GM12874 (cell line): ENCODE measurements at regions not wholly inside any gene's neighbourhood (a gene's known extent, or its start where the extent isn't known, plus 50 kb on each side); places are given as distances from the start of the nearest gene placed in this dataset.

Experiments
- CTCF ChIP-seq: IDR thresholded peaks from 2 replicates; pipeline ENCODE4 v1.5.1; 2011; ENCODE audit warnings: low read depth, mild to moderate bottlenecking, control low read depth, low read length, moderate library complexity; ENCODE audit not compliant: insufficient read depth

- no peak for TF ChIP-seq CTCF
Measured at GRCh38 chr7:81349044-81349443, 420.8 kb downstream of the HGF start.

DNA sequence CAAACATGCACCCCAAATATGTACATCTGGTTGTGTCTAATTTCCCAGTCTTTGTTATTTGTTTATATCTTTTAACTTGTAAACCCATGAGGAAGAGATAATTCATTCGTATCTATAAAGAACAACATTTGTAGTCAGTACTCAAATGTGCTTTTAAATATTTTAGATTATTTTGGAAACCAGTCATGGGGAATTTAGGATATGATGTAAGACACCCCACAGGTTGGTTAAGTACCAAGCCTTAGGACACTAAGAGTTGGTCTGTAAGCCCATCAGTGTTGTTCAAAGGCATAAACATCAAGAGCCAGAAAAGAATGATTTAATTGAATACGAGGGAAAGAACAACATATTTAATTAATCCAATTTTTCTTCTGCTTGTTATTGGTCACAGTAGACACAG lies 421.1 kb upstream of the SEMA3C start:
- TF ChIP-seq CTCF: no peak

GRCh38 chr7:81333536-81333935 lies 414.7 kb upstream of the SEMA3C start:
- TF ChIP-seq CTCF: no peak

DNA sequence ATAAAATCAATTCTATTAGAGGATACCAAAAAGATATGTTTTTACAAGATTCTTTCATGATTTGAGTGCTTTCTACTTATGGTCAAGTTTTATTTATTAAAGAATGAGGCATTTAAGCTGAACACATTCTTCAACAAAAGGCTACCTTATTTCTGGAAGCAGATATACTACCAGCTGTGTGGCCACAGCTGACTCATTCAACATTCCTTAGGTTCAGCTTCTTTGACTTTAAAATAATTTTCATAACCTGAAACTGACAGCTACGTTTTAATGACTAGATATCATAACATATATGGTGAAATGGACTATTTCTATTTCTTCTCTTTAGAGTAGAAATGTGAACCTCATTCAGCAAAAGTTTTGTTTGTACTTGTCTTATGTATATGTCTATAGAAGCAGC lies 414.2 kb upstream of the SEMA3C start:
- TF ChIP-seq CTCF: no peak

- TF ChIP-seq CTCF: no peak
Measured at GRCh38 chr7:81331061-81332018, 412.5 kb upstream of the SEMA3C start.

- no peak for TF ChIP-seq CTCF
Measured at GRCh38 chr7:81330108-81330507, 411.3 kb upstream of the SEMA3C start.

- TF ChIP-seq CTCF: no peak
Measured at GRCh38 chr7:81327468-81328266, 408.8 kb upstream of the SEMA3C start.
